NCI-H1930 (cell line): ENCODE measurements at regions not wholly inside any gene's neighbourhood (a gene's known extent, or its start where the extent isn't known, plus 50 kb on each side); places are given as distances from the start of the nearest gene placed in this dataset.

Experiments used
- DNase-seq, 2 experiments: peaks; one replicate each; lab custom pipeline; 2025; lab: John Stamatoyannopoulos, UW

DNA sequence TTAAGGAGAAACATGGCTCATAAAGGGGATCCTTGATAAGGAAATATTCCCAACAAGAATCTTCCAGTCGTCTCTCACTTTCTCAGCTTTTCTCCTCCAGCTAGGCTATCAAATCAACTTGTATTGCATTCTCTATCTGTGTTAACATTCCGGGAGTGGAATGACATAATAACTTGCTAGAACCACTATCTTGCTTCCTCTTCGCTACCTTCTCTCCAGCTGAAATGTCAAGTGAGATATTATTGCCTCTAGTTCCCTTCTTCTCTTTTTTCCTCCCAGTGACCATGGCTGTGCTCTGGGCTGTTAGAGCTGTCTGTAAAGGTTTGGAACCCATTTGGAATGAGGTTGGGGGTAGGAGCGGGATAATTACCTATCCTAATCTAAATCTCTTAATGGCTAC, 1329.5 kb upstream of the WWC1 start:
- no peak for DNase-seq

GRCh38 chr5:166962461-166962860, 1329.0 kb upstream of the WWC1 start:
- DNase-seq, result no peak

DNA sequence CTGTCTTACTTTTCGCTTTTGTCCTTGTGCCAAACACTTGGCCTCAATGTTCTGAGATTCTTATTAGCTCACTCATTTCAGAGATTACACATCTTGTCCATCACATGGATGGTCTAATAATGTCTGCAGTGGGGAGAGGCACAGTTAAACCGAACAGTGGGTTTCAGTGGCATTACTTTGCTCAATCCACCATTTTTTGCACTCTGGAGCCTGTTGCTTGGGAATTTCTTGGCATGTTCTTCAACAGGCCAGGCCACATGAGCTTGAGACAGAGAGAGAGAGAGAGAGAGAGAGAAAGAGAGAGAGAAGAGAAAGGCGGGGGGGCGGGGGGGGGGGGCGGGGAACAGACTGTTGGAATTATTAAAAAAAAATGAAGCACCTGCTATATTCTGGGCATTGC, 1327.8 kb upstream of the WWC1 start:
- no peak for DNase-seq

DNA sequence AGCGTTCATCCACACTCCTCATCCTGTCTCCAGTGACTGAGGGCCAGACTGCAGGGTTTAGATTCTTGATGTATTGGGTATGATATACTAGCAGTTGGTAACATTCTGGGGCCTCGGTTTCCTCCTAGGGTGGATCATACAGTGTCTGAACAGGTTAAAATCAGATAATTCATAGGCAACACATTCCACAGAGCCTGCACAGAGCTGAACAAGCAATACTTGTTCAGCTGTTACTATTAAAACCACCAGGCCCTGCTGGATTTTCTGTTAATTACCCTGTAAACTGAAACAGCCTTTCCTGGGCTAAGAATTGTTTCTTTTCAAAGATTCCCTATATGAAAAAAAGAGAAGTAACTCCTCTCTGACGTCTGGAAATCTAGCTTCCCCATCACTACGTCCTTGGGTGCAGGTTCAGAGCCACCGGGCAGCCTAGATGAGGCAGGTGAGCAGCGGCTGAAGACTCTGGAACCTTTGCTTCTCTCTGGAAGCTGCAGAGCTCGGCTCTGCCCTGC, 1313.5 kb upstream of the WWC1 start:
- no peak for DNase-seq

DNA sequence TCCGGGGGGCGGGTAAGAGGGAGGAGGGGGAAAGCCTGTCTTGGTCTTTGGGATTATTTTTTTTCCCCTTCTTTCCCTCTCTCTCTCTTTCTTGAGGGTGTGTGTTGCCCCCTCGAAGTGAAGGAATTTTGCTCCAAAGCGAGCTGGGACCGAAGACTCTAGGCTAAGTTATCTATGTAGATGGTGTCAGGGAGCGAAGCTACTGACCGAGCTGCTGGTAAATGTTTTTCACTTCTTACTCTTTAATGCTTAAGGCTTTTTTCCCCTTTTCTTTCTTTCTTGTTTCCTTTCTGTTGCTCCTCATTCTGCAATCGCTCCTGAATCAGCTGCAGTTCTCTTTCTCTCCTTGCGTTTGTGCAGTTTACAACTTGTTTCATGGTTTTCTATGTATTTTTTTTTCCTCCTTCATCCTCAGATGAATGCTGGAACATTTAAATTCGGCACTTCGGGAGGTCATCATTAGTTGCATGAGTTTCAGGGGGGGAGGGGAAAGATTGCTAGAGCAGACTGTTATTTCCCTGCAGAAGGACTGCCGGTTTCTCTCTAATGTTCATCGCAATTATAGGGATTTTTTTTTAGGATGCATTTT, 1312.0 kb upstream of the WWC1 start:
- DNase-seq, result no peak

DNA sequence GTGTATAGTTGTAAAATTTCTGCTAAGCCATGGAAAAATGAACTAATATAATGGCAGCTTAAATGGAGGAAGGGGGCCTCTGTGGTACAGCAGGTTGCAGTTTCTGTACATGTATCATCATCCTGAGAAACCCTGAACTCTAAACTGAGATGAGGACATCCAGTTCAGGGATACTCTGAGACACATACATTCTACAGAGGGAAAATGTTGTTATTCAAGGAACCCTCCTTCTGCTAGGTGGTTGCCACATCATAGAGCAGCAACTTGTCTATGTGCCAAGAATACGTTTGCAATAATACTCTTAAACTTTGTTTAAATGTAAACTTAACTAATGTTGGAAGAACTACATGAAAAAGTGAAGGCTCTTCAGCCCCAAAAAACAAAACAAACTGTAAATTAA, 1310.8 kb upstream of the WWC1 start:
- DNase-seq, result no peak

DNA sequence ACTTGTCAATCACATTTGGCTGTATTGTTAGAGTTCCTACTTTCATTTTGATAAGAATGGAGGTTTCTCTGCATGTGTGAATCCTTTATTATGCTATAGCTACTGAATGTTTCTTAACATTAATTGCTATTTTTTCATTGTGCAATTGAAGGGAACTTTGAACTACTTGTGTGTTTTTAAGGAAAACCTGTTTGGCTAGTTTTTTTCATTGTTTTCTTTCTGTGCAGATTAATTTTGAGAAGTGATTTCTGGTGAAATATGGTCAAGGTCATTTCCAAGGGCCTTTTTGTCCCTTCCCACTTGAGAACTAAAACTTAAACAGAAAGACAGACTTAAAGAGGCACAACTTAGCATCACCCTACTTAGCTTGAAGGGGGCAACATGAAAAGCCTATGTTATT, 1309.2 kb upstream of the WWC1 start:
- DNase-seq, result no peak

DNA sequence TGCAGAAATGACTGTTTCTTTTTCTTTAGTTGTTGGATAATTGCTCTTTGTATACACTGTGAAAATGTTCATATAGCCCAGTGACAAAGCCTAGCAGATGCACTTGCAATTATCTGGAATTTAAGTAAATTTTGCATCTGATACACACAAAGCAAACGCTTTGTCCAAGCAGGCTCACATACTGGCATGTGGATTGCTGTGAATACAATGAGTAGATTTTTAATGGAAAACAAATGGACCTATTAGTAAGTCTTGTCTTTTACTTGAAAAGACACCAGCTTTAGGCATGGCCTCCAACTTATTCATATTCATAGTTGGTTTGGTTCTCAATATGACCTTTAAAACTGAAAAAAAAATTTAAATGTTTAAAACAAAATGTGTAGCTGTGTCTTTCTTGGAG, 1299.8 kb upstream of the WWC1 start:
- DNase-seq, result peak; percentile 41 to 65

GRCh38 chr5:166992108-166992507, 1299.3 kb upstream of the WWC1 start:
- DNase-seq, result no peak

- DNase-seq, result no peak
Observed at GRCh38 chr5:166992874-166993722, 1298.3 kb upstream of the WWC1 start.

GRCh38 chr5:166994226-166994625, 1297.2 kb upstream of the WWC1 start:
- no peak for DNase-seq

GRCh38 chr5:167001246-167001645, 1290.2 kb upstream of the WWC1 start:
- DNase-seq, result no peak

GRCh38 chr5:167008705-167009104, 1282.7 kb upstream of the WWC1 start:
- DNase-seq, result no peak

DNA sequence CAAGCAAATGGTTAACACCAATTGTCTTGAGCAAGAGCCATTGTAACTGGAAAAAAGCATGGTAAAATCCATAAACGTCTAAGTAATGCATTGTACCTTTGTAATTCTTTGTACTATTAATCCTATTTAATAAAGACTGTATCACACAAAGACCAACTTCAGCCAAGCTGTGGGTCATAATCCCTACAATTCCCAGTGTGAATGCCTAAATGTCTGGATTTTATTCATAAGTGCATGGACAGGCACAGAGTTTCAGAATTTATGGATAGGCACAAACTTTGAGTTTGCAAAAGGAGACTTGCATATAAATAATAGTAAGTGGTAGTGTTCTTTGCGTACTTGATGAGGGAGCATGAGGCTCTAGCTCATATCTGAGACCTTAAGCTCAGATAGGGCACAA, 1280.2 kb upstream of the WWC1 start:
- DNase-seq, result no peak

DNA sequence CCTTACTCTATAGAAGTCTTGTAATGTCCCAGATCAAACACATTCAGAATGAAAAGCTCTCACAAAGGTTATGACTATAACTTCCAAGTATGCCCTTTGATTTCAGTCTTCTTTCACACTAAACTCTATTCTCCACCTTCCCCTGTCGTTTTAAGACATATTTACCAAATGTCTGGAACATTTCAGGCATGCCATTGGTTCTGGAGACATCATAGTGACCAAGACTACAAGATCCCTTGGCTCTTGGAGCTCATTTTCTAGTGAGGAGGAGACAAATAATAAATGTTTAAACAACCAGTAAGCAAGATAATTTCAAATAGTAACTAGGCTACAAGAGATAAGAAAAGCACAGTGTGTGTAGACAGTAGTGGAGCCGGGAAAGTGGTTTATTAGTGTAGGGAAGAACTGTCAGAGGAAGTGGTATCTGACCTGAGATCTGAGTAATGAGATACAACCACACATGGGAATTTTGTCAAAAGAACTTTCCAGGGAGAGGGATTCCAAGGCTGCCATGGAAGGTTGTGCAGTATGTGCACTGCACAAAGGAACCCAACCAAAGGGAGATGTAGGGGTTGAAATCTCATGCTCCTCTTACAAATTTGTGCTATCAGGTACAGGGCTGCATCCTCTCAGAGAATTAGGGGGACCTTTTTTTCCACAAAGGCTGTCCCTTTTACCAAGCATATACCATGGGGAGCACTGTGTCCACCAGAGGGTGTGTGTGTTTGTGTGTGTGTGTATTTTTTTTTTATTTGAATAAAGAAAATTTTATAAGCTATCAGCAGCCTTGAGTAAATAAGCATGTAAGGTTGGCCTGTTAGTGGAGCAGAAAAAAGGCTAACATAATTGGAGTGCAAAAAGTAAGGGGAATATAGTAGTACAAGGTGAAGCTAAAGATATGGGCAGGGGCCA, 1279.1 kb upstream of the WWC1 start:
- DNase-seq, result no peak

DNA sequence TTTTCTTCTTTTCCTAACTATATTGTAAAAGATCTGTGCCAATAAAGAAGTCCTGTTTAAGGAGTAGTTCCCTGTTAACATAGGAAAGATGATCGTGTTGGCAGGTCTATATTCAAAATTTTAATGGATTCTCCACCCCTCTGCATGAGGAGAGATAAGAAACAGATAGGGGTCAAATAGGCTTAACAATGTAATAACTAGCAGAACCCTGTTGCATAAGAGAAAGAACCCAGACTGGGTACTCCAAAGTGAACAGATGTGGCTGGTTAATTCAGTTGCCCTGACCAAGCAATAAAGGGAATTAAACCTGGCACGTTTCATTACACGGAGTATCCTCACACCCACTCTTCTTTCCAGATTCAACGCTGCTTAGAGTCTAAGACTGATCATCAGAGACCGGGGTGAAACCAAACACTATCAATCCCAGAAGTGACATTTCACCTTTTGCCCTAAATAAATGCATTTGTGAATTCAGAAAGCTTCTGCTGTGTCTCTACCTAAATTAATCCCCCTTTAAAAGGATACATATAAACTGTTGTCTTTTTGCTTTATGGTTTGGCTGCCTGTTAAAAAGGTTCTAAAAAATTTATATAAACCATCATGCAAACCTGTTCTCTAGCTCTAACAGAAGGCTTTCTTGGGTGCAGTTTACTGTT, 1276.9 kb upstream of the WWC1 start:
- no peak for DNase-seq

GRCh38 chr5:167020418-167020817, 1271.0 kb upstream of the WWC1 start:
- no peak for DNase-seq

- no peak for DNase-seq
Observed at GRCh38 chr5:167029488-167029887, 1262.0 kb upstream of the WWC1 start.

DNA sequence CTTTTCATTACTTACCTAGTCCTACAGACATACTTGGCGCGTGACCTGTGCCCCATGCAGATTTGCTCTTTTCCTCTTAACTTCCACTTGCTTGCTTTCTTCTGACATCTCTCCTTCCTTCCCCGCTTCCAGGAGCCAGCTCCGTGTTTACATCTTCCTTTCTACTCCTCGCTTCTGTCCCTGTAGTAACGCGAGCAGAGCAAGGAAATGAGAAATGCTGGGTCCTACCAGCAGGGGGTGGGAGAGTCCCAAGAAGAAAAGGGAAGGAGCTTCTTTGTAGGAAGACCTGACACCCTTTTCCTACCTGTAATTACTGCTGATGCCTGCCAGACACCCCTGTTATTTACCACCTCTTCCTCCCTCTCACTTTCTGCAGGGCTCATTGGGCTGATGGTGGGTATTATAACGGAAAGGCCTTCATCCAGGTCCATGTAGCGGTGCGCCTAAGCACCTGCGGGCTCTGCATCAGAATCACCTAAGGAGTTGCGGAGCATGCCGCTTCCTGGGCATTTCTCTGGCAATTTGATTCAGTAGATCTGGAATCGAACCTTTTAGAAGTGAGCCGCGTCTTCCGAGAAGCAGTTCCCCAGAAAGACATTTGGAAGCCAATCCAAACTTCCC, 1260.8 kb upstream of the WWC1 start:
- DNase-seq, result peak in 1 of 2 experiments; percentile 1

- DNase-seq, result no peak
Observed at GRCh38 chr5:167036585-167036984, 1254.9 kb upstream of the WWC1 start.

- DNase-seq, result peak; percentile 68 to 77
Observed at GRCh38 chr5:167049043-167049663, 1242.3 kb upstream of the WWC1 start.
